ENCODE measurements at regions not wholly inside any gene's neighbourhood (a gene's known extent, or its start where the extent isn't known, plus 50 kb on each side); places are given as distances from the start of the nearest gene placed in this dataset.

GRCh38 chr1:199859491-199859933, 168.0 kb upstream of the NR5A2 start:
- no peaks in the 10 kb centered on the region for H3K36me3 ChIP-seq
- no peak overlapping the region for H3K4me3 ChIP-seq (replicated peaks in 1 of 3)
- 64 to 74% methylated on average over 3 of the region's 3 CpGs for WGBS, 2 donors
- intact Hi-C loops (cut with DNase I), result no loop called here
- TF ChIP-seq POLR2A (IDR thresholded peaks at IDR 0.05), result no peak
- no peak for TF ChIP-seq CTCF (IDR thresholded peaks at IDR 0.05)
- H3K9me3 ChIP-seq, result no peaks in the 10 kb centered on the region
- no peak overlapping the region for H3K27ac ChIP-seq
- no peak for DNase-seq
- H3K4me1 ChIP-seq, result no peaks in the 10 kb centered on the region
- no peaks in the 10 kb centered on the region for H3K27me3 ChIP-seq

- Histone ChIP-seq H3K4me1 (no peaks in the 10 kb centered on the region), H3K27ac (no peak overlapping the region), H3K9me3 (no peaks in the 10 kb centered on the region), H3K27me3 (no peaks in the 10 kb centered on the region), H3K36me3 (no peaks in the 10 kb centered on the region), H3K4me3 (replicated peaks in 1 of 3) (no peak overlapping the region)
- WGBS, 2 donors, result 80 to 83% methylated on average over 3 of the region's 3 CpGs
- no peak for TF ChIP-seq POLR2A (IDR thresholded peaks at IDR 0.05)
- intact Hi-C loops (cut with DNase I), result no loop called here
- no peak for DNase-seq
These were observed 166.3 kb upstream of the NR5A2 start for GRCh38 chr1:199861020-199861795.

GRCh38 chr1:199862047-199862446, 165.5 kb upstream of the NR5A2 start:
- Histone ChIP-seq H3K36me3 (no peaks in the 10 kb centered on the region), H3K4me1 (no peaks in the 10 kb centered on the region), H3K27me3 (no peaks in the 10 kb centered on the region), H3K9me3 (no peaks in the 10 kb centered on the region), H3K27ac (no peak overlapping the region), H3K4me3 (replicated peaks in 1 of 3) (no peak overlapping the region)
- intact Hi-C loops (cut with DNase I), result no loop called here
- DNase-seq, result no peak
- TF ChIP-seq CTCF (IDR thresholded peaks at IDR 0.05), result no peak
- TF ChIP-seq POLR2A (IDR thresholded peaks at IDR 0.05), result no peak
- WGBS, 2 donors, result 92 to 95% methylated on average over 2 of the region's 2 CpGs

- Histone ChIP-seq H3K4me3 (replicated peaks in 1 of 3) (no peak overlapping the region), H3K9me3 (no peaks in the 10 kb centered on the region), H3K27ac (no peak overlapping the region), H3K4me1 (no peaks in the 10 kb centered on the region), H3K36me3 (no peaks in the 10 kb centered on the region), H3K27me3 (no peaks in the 10 kb centered on the region)
- 77 to 82% methylated on average over 5 of the region's 5 CpGs for WGBS, 2 donors
- DNase-seq, result no peak
- intact Hi-C loops (cut with DNase I), result no loop called here
- TF ChIP-seq CTCF (IDR thresholded peaks at IDR 0.05) (no peak), POLR2A (IDR thresholded peaks at IDR 0.05) (no peak)
These were observed 161.3 kb upstream of the NR5A2 start for GRCh38 chr1:199866210-199866617.

GRCh38 chr1:199867601-199868000, 159.9 kb upstream of the NR5A2 start:
- WGBS, 2 donors, result 58 to 75% methylated on average over 3 of the region's 3 CpGs
- no peak overlapping the region for H3K4me3 ChIP-seq (replicated peaks in 1 of 3)
- H3K4me1 ChIP-seq, result no peaks in the 10 kb centered on the region
- H3K9me3 ChIP-seq, result no peaks in the 10 kb centered on the region
- H3K27me3 ChIP-seq, result no peaks in the 10 kb centered on the region
- no peak for DNase-seq
- no peak overlapping the region for H3K27ac ChIP-seq
- no peaks in the 10 kb centered on the region for H3K36me3 ChIP-seq
- intact Hi-C loops (cut with DNase I), result no loop called here
- TF ChIP-seq CTCF (IDR thresholded peaks at IDR 0.05), result no peak
- TF ChIP-seq POLR2A (IDR thresholded peaks at IDR 0.05), result no peak

Measured in thyroid gland (tissue), 4 donors.